T47D (cell line): ENCODE measurements at regions not wholly inside any gene's neighbourhood (a gene's known extent, or its start where the extent isn't known, plus 50 kb on each side); places are given as distances from the start of the nearest gene placed in this dataset.

Source experiments
- DNase-seq, 2 experiments: peaks; one replicate each; pipeline versions ENCODE4 v3.0.0 to v3.0.0-alpha.2; 2011 to 2012; ENCODE audit warnings: low read depth in 1 of 2, low spot score in 1 of 2
- JUND ChIP-seq: IDR thresholded peaks from 2 replicates; pipeline ENCODE4 v1.6.1; 2012; ENCODE audit warnings: low read depth
- in situ Hi-C: cut with HindIII; loops from 2 replicates; pipeline ENCODE4 v1.10.0; 2016; ENCODE audit warnings: low sequenced_read_pairs, low pct_unique_long_range_greater_than_20kb

DNA sequence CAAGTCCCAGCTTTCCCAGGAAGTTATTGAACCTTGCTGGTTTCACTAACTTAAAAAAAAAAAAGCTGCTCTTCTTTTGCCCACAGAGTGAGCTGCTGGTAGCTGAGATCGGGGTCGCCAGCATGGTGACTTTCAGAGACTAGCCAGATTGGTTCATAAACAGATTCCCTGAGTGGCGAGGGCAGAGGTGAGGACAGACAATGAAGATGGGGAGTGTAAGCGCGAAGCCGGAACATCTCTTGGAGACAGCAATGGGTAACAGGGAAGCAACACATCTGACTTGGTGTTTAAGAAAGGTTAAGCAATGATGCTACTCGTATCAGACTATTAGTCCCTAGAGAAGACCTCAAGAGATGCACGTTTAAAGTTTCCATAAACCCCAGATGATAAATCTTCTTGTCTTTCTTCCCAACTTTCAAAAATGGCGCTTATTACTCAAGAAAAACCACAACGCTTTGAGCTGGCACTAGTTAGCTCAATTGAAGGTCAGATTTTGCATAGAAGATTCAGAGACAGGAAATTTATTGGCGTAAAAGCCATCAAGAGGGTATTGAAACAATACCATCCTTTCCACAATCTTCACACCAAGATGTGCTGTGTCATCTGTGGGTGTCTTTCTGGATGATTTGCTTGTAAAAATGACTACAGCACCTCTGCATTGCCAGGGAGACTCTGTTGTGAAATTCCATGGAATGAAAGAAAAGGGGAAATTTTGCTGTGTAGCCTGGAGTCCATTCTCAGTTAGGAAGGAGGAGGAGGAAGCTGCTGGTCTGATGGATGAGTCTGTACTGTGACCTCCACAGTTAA lies 193.1 kb upstream of the CXCR4 start:
- no peak for TF ChIP-seq JUND
- in situ Hi-C loops = no loop called here
- no peak for DNase-seq

DNA sequence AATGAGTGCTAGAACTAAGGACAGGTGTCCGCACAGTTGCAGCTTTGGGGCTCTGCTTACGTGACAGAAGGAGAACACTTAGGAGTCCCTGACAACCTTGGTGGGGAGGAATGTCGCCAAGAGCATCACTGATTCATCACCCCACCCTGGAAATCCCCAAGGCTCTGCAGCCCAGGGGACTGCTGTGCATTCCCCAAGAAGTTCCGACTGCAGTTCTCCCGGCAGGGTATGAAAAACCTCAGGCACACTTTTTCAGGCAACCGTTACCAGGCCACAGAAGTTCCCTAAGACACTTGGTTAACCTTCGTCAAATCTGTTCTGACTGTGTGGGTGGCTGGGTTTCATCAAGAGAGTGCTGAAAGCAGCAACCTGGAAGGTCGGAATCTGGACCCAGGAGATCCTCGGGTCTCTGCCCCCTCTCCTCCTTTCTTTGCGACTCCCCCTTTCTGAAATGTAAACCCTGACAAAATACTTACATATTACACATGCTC lies 192.1 kb upstream of the CXCR4 start:
- no peak for TF ChIP-seq JUND
- no peak for DNase-seq
- in situ Hi-C loops = no loop called here

DNA sequence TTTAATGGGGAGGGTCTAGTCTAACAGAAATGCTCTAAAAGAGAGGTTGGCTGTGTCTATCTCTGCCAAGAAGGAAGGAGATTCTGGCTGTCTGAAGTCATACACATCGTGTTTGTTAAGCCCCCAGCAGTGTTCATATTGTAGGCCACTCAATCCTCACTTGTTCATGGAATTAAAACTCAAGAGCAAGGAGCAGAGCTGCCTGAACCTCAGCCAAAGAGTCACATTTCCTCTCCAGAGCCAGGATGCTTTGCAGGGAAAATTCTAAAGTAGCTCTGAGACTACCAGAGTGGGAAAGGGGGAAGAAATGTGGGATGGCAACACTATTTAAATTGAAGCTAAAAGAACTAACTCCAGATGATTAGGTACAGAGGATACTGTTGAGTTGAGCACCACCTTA lies 190.7 kb upstream of the CXCR4 start:
- no peak for TF ChIP-seq JUND
- no peak for DNase-seq
- in situ Hi-C loops = no loop called here

DNA sequence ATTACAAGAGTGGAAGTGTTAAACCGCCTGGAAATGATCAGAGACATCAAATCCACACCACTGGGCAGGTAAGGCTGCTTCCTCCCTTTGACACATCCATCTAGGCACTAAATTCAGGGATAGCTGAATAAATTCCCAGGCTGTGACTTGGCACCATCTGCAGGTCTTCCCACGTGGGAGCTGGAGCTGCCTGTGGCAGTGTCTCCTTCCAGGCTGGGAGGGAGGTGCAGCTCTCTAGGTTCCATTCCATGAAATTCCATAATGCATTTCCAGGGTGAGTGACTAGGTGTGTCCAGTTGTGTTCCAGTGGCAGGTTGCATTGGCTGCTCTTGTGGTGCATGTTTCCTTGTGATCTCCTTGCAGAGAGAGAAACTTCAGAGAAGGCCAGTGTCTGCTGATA lies 188.9 kb upstream of the CXCR4 start:
- in situ Hi-C loops = no loop called here
- no peak for TF ChIP-seq JUND
- no peak for DNase-seq

DNA sequence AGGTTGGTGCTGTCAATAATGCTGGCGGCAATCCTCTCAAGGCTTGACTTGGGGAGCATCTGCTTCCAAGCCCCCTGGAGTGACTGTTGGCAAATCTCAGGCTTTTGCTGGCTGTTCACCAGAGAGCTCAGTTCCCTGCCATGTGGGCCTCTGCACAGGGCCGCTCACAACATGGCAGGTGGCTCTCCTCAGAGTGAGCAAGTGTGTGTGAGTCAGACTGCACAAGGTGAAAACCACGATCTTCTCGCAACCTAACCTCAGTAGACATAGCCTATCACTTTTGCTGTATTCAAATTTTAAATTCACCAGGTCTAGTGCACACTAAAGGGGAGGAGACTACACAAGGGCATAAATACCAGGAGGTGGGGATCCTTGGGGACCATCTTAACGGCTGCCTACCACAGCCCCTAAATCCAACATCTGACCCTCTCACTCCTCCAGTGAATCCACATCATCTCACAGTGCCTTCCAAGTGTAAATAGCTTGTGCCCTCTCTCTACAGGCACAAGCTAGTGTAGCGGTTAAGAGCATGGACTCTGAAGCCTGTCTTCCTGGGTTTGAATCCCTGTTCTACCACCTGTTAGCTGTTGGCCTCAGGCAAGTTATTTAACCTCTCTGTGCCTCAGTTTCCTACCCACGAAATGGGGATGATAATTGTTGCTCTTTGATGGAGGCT lies 187.7 kb upstream of the CXCR4 start:
- in situ Hi-C loops = no loop called here
- no peak for TF ChIP-seq JUND
- no peak for DNase-seq

DNA sequence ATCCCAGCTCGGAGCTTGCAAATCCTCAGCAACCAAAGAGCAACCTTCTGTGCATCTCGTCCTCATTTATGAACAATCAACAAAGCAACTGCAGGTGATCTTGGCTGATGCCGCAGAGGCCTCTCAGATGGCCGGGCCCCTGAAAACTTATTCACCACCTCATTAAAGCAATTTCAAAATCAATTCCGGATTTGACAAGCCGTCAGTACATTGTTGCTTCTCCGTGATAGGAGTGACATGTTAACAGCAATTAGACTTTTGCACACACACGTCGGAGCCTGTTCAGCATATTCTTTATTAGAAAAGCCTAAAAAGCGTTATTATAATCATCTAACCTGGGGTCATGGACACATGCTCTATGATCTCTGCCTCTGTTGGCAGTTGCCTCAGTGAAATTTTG lies 183.1 kb upstream of the CXCR4 start:
- no peak for TF ChIP-seq JUND
- DNase-seq = no peak

DNA sequence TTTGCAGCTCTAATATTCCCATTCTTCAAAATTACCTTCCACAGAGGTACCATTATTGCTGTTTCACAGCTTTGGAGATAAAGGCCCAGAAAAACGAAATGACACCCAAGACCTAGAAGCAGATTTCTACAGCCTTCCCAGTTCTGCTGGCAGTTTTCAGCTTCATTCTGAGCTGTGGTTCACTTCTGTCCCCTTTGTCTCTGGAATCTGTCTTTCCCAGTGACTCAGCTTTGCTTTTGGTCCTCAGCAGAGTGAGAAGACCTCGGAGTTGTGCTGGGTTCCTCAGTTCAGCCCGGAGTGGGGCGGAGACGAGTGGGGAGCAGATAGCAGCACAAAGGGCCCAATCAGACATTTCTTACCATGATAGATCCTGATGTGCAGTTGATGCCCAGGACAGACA lies 180.7 kb upstream of the CXCR4 start:
- no peak for TF ChIP-seq JUND
- DNase-seq = no peak
- in situ Hi-C loops = no loop called here

More for the DNA sequence above, 183.1 kb upstream of the CXCR4 start:
- in situ Hi-C loops = no loop called here

DNA sequence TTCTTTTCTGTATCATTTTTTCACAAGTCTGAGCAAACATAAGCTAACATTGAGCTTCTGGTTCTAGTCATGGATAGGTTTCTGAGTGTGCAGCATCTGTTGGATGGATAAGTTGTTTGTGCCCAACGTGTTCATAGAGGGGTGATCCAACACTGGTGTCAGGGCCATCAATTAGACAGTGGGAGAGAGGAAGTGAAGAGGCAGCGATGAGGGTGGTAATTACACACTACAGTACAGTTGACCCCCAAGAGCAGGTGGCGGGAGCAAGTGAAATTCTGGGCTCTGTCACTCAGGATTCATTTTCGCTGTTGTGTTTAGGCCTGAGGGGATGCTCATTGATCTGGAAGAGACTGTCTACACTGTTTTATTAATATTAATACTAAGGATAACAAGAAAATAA lies 180.0 kb upstream of the CXCR4 start:
- DNase-seq = no peak
- no peak for TF ChIP-seq JUND

DNA sequence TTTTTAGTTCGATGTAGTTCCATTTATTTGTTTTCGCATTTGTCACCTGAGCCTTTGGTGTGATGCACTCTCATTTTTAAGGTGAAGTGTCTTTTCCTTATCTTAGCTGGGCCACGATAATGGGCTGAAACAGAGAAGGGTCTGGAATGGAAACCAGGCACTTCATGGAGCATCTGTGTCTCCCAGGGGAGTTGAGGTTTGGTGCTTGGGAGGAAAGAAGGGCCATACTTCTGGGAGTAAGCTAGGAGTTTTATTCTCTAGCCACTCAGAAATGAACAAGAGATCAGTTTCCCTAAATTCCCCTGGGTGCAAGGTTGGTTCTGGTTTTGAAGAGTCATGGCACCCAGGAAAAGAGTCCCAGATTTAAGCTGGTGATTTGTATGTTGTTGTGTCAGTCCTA lies 179.4 kb upstream of the CXCR4 start:
- DNase-seq = no peak
- no peak for TF ChIP-seq JUND
- in situ Hi-C loops = no loop called here

More for the DNA sequence above, 180.0 kb upstream of the CXCR4 start:
- in situ Hi-C loops = no loop called here

DNA sequence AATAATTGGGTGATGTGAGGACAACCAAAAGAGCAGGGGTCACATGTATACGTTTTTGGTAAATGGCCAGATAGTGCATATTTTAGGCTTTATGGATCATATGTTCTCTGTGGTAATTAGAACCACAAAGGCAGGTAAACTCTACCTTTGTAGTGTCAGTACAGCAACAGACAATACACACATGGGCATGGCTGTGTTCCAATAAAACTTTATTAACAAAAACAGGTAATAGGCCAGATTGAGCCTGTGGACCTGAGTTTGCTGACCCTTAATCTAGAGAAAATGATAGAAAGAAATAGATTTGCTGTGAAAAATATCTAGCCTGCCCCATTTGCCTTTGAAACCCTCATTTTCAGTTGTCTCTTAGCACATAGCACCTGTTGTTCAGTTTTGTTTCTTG lies 177.2 kb upstream of the CXCR4 start:
- DNase-seq = no peak
- in situ Hi-C loops = no loop called here
- no peak for TF ChIP-seq JUND

DNA sequence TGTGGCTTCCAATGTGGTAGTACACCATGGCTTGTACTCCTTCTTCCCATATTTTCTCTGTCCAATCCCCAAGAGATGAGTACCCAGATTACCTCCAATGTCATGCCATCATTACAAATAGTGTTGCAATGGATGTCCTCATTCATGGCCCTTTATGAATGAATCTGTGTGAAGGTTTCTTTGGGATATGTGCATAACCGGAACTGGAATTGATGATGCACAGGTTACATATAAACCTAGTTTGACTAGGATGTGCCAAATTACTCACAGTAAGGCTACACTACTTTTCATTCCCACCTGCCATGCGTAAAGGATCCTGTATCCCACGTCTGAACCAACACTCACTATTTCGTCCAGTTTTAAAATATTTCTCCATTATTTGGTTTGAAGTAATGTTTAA lies 173.9 kb upstream of the CXCR4 start:
- TF ChIP-seq JUND = no peak
- in situ Hi-C loops = no loop called here
- no peak for DNase-seq

DNA sequence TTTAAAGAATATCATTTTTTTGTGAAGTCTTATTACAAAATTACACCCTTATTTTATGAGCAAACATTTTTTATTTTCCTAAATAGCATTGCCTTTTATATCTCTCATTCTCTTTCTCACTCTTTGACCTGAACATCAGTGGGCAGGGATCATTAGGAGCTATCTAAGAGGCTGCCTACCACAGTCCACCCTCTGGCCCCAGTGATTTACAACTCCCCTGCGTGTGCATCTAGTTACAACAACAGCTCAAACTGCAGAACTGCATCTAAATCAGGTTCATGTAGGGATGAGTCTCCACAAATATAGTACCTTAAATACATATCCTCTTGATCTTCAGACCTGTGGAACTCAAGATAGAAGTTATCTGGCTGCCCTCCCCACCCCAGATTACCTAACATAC lies 172.4 kb upstream of the CXCR4 start:
- in situ Hi-C loops = no loop called here
- TF ChIP-seq JUND = no peak
- no peak for DNase-seq

DNA sequence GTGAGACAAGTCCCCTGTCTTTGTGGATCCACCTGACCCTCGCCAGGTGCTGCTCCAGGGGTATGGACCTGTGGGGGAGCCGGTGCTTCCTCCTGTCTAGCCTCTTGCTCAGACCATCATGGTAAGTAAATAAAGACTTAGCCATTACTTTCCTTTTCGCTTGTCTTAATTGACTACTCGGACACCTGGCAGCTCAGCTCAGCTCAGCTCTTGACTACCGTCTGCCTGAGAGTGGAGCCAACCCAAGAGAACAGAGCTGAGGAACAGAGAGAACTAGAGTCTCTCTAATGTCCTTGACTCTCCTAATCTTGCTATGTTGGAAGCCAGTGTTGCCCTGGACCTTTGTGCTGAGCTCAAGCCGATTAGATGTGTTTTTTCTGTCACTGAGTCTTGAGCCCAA lies 170.3 kb upstream of the CXCR4 start:
- DNase-seq = no peak
- TF ChIP-seq JUND = no peak
- in situ Hi-C loops = no loop called here

DNA sequence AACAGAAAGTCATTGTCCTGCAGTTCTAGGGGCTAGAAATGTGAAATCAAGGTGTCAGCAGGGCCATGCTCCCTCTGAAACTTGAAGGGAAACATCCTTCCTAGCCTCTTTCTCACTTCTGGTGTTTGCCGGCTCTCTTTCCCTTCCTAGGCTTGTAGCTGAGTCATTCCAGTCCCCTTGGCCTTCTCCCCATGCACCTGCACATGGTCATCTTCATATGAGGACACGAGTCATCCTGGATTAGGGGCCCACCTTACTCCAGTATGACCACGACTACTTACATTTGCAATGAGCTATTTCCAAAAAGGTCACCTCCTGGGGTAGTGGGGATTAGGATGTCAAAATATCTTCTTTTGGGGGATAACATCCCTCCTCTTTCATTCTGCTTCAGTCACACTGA lies 168.5 kb upstream of the CXCR4 start:
- no peak for DNase-seq
- in situ Hi-C loops = no loop called here
- TF ChIP-seq JUND = no peak
